ENCODE measurements at regions not wholly inside any gene's neighbourhood (a gene's known extent, or its start where the extent isn't known, plus 50 kb on each side); places are given as distances from the start of the nearest gene placed in this dataset.

DNA sequence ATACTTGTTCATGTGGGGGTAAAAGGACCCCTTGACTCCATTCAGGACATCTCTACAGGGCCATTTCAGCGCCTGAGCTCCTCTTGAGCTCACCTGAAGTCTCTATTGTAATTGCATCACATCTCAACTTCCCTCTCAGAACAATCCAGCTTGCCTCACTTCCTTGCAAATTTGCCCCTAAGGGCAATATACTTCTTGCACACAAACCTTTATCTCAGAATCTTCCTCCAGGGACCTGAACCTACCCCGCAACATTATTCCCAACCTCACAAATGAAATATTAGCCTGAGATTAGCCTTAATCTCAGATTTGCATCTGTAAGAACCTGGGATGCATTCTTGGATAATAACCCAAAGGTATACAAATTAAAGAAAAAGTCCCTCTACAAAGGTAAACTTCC, 159.2 kb downstream of the DRD1 start:
- Histone ChIP-seq H3K4me1 (no peaks in the 10 kb centered on the region), H3K9me3 (no peaks in the 10 kb centered on the region), H3K27ac (no peak overlapping the region), H3K36me3 (no peaks in the 10 kb centered on the region), H3K27me3 (no peaks in the 10 kb centered on the region), H3K4me3 (no peak overlapping the region)
- no peak for DNase-seq
- TF ChIP-seq POLR2A (IDR thresholded peaks at IDR 0.05) (no peak), CTCF (IDR thresholded peaks at IDR 0.05) (no peak)

- no peak for DNase-seq
- no peak for TF ChIP-seq POLR2A (IDR thresholded peaks at IDR 0.05)
- TF ChIP-seq CTCF (IDR thresholded peaks at IDR 0.05), result no peak
- Histone ChIP-seq H3K27ac (no peak overlapping the region), H3K4me3 (no peak overlapping the region), H3K36me3 (no peaks in the 10 kb centered on the region), H3K27me3 (no peaks in the 10 kb centered on the region), H3K4me1 (no peaks in the 10 kb centered on the region), H3K9me3 (no peaks in the 10 kb centered on the region)
Observed at GRCh38 chr5:175282611-175283225, 161.3 kb downstream of the DRD1 start.

GRCh38 chr5:175281714-175282113, 162.3 kb downstream of the DRD1 start:
- TF ChIP-seq CTCF (IDR thresholded peaks at IDR 0.05), result no peak
- TF ChIP-seq POLR2A (IDR thresholded peaks at IDR 0.05), result no peak
- no peaks in the 10 kb centered on the region for H3K9me3 ChIP-seq
- DNase-seq, result no peak

DNA sequence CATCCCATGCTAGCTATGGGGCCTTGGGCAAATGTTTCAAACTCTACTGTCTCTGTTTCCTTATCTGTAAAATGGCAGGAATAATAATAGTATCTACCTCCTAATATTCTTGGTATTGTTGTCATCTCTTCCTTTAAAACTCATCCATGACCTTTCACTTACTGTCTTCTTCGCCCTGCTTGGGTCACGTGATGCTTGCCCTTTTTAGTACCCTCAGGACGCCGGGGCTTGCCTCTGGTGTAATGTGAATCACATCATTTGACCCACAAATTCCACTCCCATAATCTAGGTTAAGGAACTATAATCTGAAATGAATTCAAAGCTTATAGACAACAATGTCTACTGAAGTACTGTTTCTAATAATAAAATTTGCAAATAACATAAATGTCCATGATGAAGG, 162.7 kb downstream of the DRD1 start:
- DNase-seq, result no peak
- Histone ChIP-seq H3K4me1 (no peaks in the 10 kb centered on the region), H3K27me3 (no peaks in the 10 kb centered on the region), H3K4me3 (no peak overlapping the region), H3K36me3 (no peaks in the 10 kb centered on the region), H3K9me3 (no peaks in the 10 kb centered on the region), H3K27ac (no peak overlapping the region)
- no peak for TF ChIP-seq CTCF (IDR thresholded peaks at IDR 0.05)
- no peak for TF ChIP-seq POLR2A (IDR thresholded peaks at IDR 0.05)

More at GRCh38 chr5:175281714-175282113, 162.3 kb downstream of the DRD1 start:
- Histone ChIP-seq H3K4me1 (no peaks in the 10 kb centered on the region), H3K36me3 (no peaks in the 10 kb centered on the region), H3K27ac (no peak overlapping the region), H3K27me3 (no peaks in the 10 kb centered on the region), H3K4me3 (no peak overlapping the region)

GRCh38 chr5:175279506-175279905, 164.5 kb downstream of the DRD1 start:
- no peaks in the 10 kb centered on the region for H3K36me3 ChIP-seq
- H3K4me3 ChIP-seq, result no peak overlapping the region
- no peaks in the 10 kb centered on the region for H3K27me3 ChIP-seq
- no peak overlapping the region for H3K27ac ChIP-seq
- DNase-seq, result no peak
- no peaks in the 10 kb centered on the region for H3K4me1 ChIP-seq
- TF ChIP-seq CTCF (IDR thresholded peaks at IDR 0.05), result no peak
- no peak for TF ChIP-seq POLR2A (IDR thresholded peaks at IDR 0.05)
- no peaks in the 10 kb centered on the region for H3K9me3 ChIP-seq

- TF ChIP-seq POLR2A (IDR thresholded peaks at IDR 0.05) (no peak), CTCF (IDR thresholded peaks at IDR 0.05) (no peak)
- H3K27ac ChIP-seq, result no peak overlapping the region
- H3K9me3 ChIP-seq, result no peaks in the 10 kb centered on the region
- no peak overlapping the region for H3K4me3 ChIP-seq
- H3K4me1 ChIP-seq, result no peaks in the 10 kb centered on the region
- no peaks in the 10 kb centered on the region for H3K36me3 ChIP-seq
- DNase-seq, result no peak
- H3K27me3 ChIP-seq, result no peaks in the 10 kb centered on the region
Observed at GRCh38 chr5:175275748-175276147, 168.2 kb downstream of the DRD1 start.

All from Peyer's patch (tissue), 4 donors.